ENCODE measurements at regions not wholly inside any gene's neighbourhood (a gene's known extent, or its start where the extent isn't known, plus 50 kb on each side); places are given as distances from the start of the nearest gene placed in this dataset.

DNA sequence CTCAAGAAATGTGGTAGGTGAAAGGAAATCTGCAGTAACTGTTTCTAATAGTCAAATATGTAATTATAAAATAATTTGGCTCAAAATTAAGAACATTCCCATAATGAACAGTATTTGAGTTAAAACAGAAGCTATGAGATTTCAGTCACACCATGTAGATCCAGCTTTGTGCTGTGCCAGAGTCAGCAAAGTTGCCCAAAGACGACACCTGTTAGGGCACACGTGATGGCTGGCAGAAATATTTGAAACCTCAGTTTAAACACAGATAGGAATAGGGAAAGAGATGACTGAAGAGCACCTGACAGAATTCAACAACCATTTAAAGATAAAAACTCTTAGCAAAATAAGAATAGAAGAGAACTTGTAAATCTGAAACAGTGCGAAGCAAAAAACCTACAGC, 129.3 kb downstream of the CD83 start:
- TF ChIP-seq, protein P1, sequence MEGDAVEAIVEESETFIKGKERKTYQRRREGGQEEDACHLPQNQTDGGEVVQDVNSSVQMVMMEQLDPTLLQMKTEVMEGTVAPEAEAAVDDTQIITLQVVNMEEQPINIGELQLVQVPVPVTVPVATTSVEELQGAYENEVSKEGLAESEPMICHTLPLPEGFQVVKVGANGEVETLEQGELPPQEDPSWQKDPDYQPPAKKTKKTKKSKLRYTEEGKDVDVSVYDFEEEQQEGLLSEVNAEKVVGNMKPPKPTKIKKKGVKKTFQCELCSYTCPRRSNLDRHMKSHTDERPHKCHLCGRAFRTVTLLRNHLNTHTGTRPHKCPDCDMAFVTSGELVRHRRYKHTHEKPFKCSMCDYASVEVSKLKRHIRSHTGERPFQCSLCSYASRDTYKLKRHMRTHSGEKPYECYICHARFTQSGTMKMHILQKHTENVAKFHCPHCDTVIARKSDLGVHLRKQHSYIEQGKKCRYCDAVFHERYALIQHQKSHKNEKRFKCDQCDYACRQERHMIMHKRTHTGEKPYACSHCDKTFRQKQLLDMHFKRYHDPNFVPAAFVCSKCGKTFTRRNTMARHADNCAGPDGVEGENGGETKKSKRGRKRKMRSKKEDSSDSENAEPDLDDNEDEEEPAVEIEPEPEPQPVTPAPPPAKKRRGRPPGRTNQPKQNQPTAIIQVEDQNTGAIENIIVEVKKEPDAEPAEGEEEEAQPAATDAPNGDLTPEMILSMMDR (IDR thresholded peaks at IDR 0.05; ENCODE audit: insufficient read depth, low read length, poor library complexity, severe bottlenecking), result no peak
- no peak for TF ChIP-seq EZH2phosphoT487 (conservative IDR thresholded peaks at IDR 0.05; ENCODE audit: low read length)
